HG03103 (cell line): ENCODE measurements at regions not wholly inside any gene's neighbourhood (a gene's known extent, or its start where the extent isn't known, plus 50 kb on each side); places are given as distances from the start of the nearest gene placed in this dataset.
"Not testable (repeated sequence)": the region's sequence is repeated elsewhere in the genome, so short reads cannot be mapped to it uniquely, and the experiment has no call there.

Experiments used
- ATAC-seq: cut with Tn5 transposase; IDR thresholded peaks from one replicate; pipeline ENCODE4 v1.9.1; 2021; ENCODE audit warnings: low read depth; ENCODE audit not compliant: unreplicated experiment

GRCh38 chr4:183044924-183045640 lies 54.0 kb upstream of the WWC2 start:
- ATAC-seq, result not testable (repeated sequence)

- no peak for ATAC-seq
Measured at GRCh38 chr4:183038436-183038835, 60.6 kb upstream of the WWC2 start.

GRCh38 chr4:183035726-183036415 lies 63.2 kb upstream of the WWC2 start:
- no peak for ATAC-seq

- no peak for ATAC-seq
Measured at GRCh38 chr4:183035256-183035655, 63.8 kb upstream of the WWC2 start.

GRCh38 chr4:183030823-183031222 lies 68.2 kb upstream of the WWC2 start:
- no peak for ATAC-seq

- no peak for ATAC-seq
Measured at GRCh38 chr4:183030309-183030708, 68.7 kb upstream of the WWC2 start.

GRCh38 chr4:183029365-183029764 lies 69.7 kb upstream of the WWC2 start:
- ATAC-seq, result no peak

GRCh38 chr4:183026701-183027100 lies 72.4 kb upstream of the WWC2 start:
- no peak for ATAC-seq

GRCh38 chr4:183022617-183023016 lies 76.4 kb upstream of the WWC2 start:
- no peak for ATAC-seq

- no peak for ATAC-seq
Measured at GRCh38 chr4:183017962-183018361, 81.1 kb upstream of the WWC2 start.

- ATAC-seq, result no peak
Measured at GRCh38 chr4:183014361-183015084, 84.5 kb upstream of the WWC2 start.

- ATAC-seq, result no peak
Measured at GRCh38 chr4:183013730-183014002, 85.4 kb upstream of the WWC2 start.

- ATAC-seq, result no peak
Measured at GRCh38 chr4:183012879-183013729, 86.0 kb upstream of the WWC2 start.

GRCh38 chr4:183011213-183011907 lies 87.7 kb upstream of the WWC2 start:
- ATAC-seq, result no peak

GRCh38 chr4:183008492-183008891 lies 90.6 kb upstream of the WWC2 start:
- ATAC-seq, result no peak

- not testable (repeated sequence) for ATAC-seq
Measured at GRCh38 chr4:183004370-183004769, 87.2 kb upstream of the DCTD start.

GRCh38 chr4:182994171-182994570 lies 77.0 kb upstream of the DCTD start:
- no peak for ATAC-seq

GRCh38 chr4:182978152-182978827 lies 61.1 kb upstream of the DCTD start:
- ATAC-seq, result peak; percentile 67

GRCh38 chr4:182975806-182976205 lies 58.6 kb upstream of the DCTD start:
- peak; percentile 36 for ATAC-seq

GRCh38 chr4:182973941-182974340 lies 56.8 kb upstream of the DCTD start:
- no peak for ATAC-seq
